M059J (cell line): ENCODE measurements at regions not wholly inside any gene's neighbourhood (a gene's known extent, or its start where the extent isn't known, plus 50 kb on each side); places are given as distances from the start of the nearest gene placed in this dataset.
"Not testable (repeated sequence)": the region's sequence is repeated elsewhere in the genome, so short reads cannot be mapped to it uniquely, and the experiment has no call there.

Experiments used
- DNase-seq: peaks from one replicate; pipeline ENCODE4 v3.0.0-alpha.2; 2012; ENCODE audit warnings: low read depth

- DNase-seq, result peak; percentile 88
These were observed 477.2 kb upstream of the CAMK1G start for GRCh38 chr1:209106237-209106741.

GRCh38 chr1:209106861-209107260 lies 476.7 kb upstream of the CAMK1G start:
- no peak for DNase-seq

GRCh38 chr1:209107535-209107934 lies 476.0 kb upstream of the CAMK1G start:
- no peak for DNase-seq

DNA sequence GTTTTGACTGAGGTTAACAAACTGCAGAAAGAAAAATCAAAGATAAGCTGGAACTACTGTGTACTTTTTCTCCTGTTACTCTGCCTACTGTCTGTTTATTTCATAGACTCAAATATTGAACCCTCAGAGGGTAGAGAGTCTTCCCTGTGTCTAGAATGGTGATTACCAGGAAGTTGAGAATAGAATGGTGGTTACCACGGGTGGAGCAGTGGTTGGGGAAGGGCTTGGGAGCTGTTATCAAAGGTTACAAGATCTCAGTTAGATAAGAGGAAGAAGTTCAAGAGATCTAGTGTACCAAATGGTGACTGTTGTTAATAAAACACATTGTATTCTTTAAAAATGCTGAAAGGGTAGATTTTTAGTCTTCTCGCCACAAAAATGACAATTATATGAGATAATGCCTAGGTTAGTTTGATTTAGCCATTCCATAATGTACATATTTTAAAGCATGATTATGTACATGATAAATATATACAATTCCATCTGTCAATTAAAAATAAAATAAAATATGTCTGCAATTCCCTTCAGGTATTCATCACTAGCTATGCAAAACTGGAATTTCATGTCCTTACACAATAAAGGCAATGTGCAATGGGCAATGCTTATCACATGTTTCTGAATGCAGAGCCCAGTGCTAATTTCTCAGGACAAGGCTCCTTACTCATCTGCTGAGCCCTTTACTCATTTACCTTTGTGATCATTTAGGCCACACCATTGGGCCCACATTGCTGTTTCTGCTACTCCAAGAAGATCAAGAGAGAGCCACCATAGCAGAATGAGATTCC lies 474.3 kb upstream of the CAMK1G start:
- no peak for DNase-seq

GRCh38 chr1:209113521-209113920 lies 470.0 kb upstream of the CAMK1G start:
- DNase-seq, result no peak

DNA sequence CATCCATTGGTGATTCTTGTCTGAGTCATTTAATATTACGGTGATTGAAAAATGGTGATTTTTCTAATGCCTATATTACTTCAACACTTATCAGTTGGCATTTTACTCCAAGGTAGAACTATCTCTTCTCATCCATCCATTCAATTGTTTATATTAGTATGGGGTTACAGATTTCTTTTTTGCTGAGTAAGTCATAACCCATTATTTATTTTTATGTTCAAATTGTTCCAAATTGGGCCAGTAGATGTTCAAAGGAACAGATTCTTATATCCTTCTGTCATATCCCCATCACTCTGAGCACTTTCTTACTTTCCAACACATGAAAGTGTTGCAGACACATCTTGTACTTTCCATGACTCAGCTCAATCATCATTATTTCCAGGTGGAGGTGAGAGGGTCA lies 466.8 kb upstream of the CAMK1G start:
- DNase-seq, result no peak

GRCh38 chr1:209123601-209124000 lies 459.9 kb upstream of the CAMK1G start:
- no peak for DNase-seq

- not testable (repeated sequence) for DNase-seq
These were observed 454.4 kb upstream of the CAMK1G start for GRCh38 chr1:209129091-209129490.

DNA sequence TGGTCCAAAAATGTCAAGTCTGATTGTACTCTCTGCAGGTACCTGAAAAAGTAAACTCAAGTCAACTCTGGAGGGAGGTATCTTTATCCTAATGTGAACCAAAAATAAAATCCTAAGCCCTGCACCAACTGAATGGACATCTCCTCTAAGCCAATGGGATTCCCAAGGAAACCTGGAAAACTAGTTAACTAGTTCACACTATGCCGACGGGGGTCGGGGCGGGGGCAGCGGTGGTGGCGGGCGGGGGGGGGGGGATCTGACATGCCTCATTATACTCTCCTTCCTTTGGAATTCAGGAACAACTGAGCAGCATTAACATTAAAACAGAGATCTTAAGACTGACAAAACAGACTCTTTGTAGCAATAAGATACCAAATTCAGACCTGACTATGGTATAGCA lies 452.6 kb upstream of the CAMK1G start:
- no peak for DNase-seq

DNA sequence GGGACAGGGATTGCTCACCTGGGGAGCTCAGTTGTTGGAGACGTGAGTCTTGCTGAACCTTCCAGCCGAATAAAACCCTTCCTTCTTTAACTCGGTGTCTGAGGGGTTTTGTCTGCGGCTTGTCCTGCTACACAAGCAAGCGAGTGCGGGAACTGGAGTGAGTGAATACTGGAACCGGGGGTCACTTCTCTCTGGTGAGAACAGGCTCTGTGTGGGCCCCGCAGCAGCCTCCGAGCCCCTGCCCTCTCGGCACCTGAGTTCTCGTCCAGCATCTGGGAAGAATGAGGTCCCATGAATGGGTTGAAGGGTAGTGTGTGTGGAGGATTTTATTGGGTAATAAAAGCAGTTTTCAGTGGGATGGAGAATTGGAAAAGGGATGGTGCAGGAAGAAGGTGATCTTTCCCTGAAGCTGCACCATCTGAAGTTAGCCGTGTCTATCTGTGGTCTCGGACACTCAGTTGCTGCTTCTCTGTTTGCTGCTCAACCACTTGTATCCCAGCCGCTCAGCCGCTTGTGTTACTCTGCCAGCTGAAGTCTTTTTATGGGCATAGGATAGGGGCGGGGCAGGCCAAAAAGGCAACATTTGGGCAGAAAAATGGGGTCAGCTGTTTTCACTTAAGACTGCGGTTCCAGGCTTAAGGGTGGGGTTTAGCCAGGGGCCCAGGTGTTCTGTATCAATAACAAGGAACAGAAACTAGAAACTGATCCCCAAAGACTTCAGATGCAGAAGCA lies 450.6 kb upstream of the CAMK1G start:
- DNase-seq, result no peak

GRCh38 chr1:209134001-209134400 lies 449.5 kb upstream of the CAMK1G start:
- no peak for DNase-seq

DNA sequence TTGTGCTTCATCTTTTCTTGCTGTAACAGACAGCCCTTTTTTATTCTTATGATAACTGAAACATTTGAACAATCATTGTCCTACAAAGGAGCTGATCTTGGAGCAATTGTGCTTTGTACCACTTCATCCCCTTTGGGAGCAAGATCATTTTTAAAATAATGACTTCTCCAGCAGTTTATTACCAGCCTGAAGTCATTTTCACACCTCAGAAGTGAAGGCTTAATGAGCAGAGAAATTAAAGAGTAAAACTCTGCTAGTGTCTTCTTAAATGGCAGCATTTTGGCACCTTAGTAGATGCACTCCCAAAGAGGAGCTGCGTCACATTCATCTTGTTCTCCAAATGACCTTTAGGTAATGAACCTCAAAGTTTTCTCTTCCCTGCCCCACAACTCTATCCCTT lies 439.6 kb upstream of the CAMK1G start:
- DNase-seq, result no peak

- DNase-seq, result peak; percentile 62
These were observed 433.4 kb upstream of the CAMK1G start for GRCh38 chr1:209150114-209150513.

- DNase-seq, result no peak
These were observed 430.1 kb upstream of the CAMK1G start for GRCh38 chr1:209153411-209153810.

- no peak for DNase-seq
These were observed 428.6 kb upstream of the CAMK1G start for GRCh38 chr1:209154912-209155311.

- DNase-seq, result peak; percentile 16
These were observed 428.0 kb upstream of the CAMK1G start for GRCh38 chr1:209155546-209155945.

GRCh38 chr1:209156991-209157390 lies 426.5 kb upstream of the CAMK1G start:
- DNase-seq, result no peak

DNA sequence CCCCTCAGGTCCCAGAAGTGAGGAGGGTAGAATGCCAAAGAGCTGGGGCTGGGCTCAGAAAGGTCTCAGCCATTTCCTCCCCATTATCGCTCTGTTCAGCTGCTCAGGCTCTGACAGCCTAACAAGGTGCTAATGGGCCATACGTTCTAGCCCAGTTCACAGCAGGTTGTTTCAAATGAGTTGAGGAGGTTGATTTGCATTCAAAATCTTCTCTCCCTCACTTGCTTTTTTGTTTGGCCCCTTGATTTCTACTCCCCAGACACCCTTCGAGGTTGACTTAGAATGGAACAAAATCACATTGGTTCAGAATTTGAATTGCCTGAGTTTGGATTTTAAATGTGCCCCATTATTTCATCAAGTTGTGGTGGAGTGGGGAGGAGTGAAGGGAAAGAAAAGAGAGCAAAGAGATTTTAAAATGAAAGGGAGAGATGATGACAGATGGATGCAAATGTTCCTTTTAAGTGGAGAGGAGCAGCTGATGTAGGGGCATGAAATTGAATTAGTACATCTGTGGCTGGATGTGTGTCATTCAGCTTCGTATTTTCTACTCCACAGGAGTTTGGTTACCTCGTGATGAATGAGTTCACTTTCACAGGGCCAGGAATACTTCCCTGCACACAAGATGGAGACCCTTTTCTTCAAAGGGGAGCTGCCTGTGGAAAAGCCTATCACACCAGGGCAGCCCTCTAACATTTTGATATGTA lies 425.8 kb upstream of the CAMK1G start:
- no peak for DNase-seq

- no peak for DNase-seq
These were observed 424.7 kb upstream of the CAMK1G start for GRCh38 chr1:209158851-209159250.

DNA sequence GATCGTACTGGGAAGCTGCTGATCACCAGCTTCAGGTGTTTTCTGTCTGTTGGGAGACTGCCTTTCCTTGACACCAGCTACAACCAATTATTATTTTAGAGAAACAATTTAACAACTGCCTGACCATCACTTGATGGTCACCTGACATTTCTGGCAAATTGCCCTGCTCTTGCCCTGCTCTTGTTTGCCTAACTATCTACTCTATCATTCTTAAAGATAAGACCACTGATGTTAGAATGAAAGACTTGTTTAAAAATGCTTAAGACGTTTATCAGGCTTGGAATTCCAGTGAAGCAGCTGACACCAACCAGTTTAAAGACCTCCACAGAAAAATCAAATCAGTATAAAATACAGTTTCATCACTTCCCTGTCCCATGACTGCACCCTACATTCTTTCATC lies 423.3 kb upstream of the CAMK1G start:
- DNase-seq, result no peak

DNA sequence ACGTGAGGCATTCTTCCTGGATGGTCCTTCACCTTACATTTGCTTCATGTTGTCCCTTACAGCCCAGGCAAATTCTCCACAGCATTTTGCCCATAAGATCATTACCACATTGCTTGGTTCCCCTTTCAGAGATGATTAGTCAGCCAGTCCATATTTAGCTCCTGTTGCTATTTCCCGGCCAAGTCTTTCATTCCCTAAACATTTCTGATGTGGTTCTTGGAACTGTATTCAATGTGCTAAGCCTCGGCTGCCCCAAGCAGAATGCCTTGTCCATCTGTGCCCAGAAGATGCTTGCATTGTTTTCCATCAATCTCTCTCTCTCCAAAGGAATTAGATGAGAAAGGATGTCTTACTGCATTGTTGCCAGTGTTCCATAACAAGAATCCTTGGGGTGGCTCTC lies 420.9 kb upstream of the CAMK1G start:
- DNase-seq, result no peak

- peak; percentile 97 for DNase-seq
These were observed 415.3 kb upstream of the CAMK1G start for GRCh38 chr1:209168204-209168603.

GRCh38 chr1:209171151-209171550 lies 412.4 kb upstream of the CAMK1G start:
- no peak for DNase-seq
